ENCODE measurements at regions not wholly inside any gene's neighbourhood (a gene's known extent, or its start where the extent isn't known, plus 50 kb on each side); places are given as distances from the start of the nearest gene placed in this dataset.

GRCh38 chr16:9297437-9298113 lies 206.1 kb downstream of the HAPSTR1 start:
- DNase-seq: peak in 28 of 51 donors; percentile 2 to 67 (median 10)

GRCh38 chr16:9300252-9300651 lies 208.8 kb downstream of the HAPSTR1 start:
- no peak for DNase-seq

- no peak for DNase-seq
Measured at GRCh38 chr16:9302072-9302471, 210.6 kb downstream of the HAPSTR1 start.

- DNase-seq: no peak
Measured at GRCh38 chr16:9306753-9307152, 215.3 kb downstream of the HAPSTR1 start.

GRCh38 chr16:9307446-9307845 lies 216.0 kb downstream of the HAPSTR1 start:
- DNase-seq: no peak

GRCh38 chr16:9308356-9308801 lies 216.9 kb downstream of the HAPSTR1 start:
- no peak for DNase-seq

GRCh38 chr16:9308850-9309249 lies 217.4 kb downstream of the HAPSTR1 start:
- no peak for DNase-seq

GRCh38 chr16:9309844-9310243 lies 218.4 kb downstream of the HAPSTR1 start:
- no peak for DNase-seq

- DNase-seq: peak in 28 of 51 donors; percentile 2 to 59 (median 15)
Measured at GRCh38 chr16:9311303-9311954, 220.0 kb downstream of the HAPSTR1 start.

GRCh38 chr16:9316008-9316407 lies 224.6 kb downstream of the HAPSTR1 start:
- no peak for DNase-seq

GRCh38 chr16:9316615-9317014 lies 225.2 kb downstream of the HAPSTR1 start:
- peak in 2 of 51 donors; percentile 5 to 8 for DNase-seq

- DNase-seq: no peak
Measured at GRCh38 chr16:9318764-9319163, 227.3 kb downstream of the HAPSTR1 start.

- DNase-seq: no peak
Measured at GRCh38 chr16:9322769-9323168, 231.3 kb downstream of the HAPSTR1 start.

- DNase-seq: no peak
Measured at GRCh38 chr16:9323170-9323569, 231.7 kb downstream of the HAPSTR1 start.

- no peak for DNase-seq
Measured at GRCh38 chr16:9327253-9327652, 235.8 kb downstream of the HAPSTR1 start.

- DNase-seq: no peak
Measured at GRCh38 chr16:9328411-9328810, 237.0 kb downstream of the HAPSTR1 start.

- peak in 1 of 51 donors; percentile 7 for DNase-seq
Measured at GRCh38 chr16:9330095-9330494, 238.7 kb downstream of the HAPSTR1 start.

- DNase-seq: no peak
Measured at GRCh38 chr16:9331503-9331902, 240.1 kb downstream of the HAPSTR1 start.

- DNase-seq: no peak
Measured at GRCh38 chr16:9332574-9333148, 241.2 kb downstream of the HAPSTR1 start.

GRCh38 chr16:9333469-9333868 lies 242.0 kb downstream of the HAPSTR1 start:
- no peak for DNase-seq

- no peak for DNase-seq
Measured at GRCh38 chr16:9334103-9334502, 242.7 kb downstream of the HAPSTR1 start.

- DNase-seq: peak in 1 of 51 donors; percentile 11
Measured at GRCh38 chr16:9337308-9338032, 246.0 kb downstream of the HAPSTR1 start.
